LNCaP clone FGC (cell line): ENCODE measurements at regions not wholly inside any gene's neighbourhood (a gene's known extent, or its start where the extent isn't known, plus 50 kb on each side); places are given as distances from the start of the nearest gene placed in this dataset.
A peak's percentile ranks its signal among the peaks of the same experiment; 100 is the strongest.

Experiments
- DNase-seq: peaks from one replicate; pipeline ENCODE4 v3.0.0-alpha.2; 2011; ENCODE audit warnings: low read depth
- H3K4me3 ChIP-seq: 2 replicates; pipeline ENCODE4 v1.5.1; 2011; ENCODE audit warnings: mild to moderate bottlenecking, low read depth, low read length, control low read depth
- TF ChIP-seq, protein P1 (sequence below): IDR thresholded peaks from 2 replicates; pipeline ENCODE4 v1.5.1; 2012; ENCODE audit warnings: mild to moderate bottlenecking; ENCODE audit not compliant: control insufficient read depth, insufficient read depth; ENCODE audit errors: extremely low read depth

DNA sequence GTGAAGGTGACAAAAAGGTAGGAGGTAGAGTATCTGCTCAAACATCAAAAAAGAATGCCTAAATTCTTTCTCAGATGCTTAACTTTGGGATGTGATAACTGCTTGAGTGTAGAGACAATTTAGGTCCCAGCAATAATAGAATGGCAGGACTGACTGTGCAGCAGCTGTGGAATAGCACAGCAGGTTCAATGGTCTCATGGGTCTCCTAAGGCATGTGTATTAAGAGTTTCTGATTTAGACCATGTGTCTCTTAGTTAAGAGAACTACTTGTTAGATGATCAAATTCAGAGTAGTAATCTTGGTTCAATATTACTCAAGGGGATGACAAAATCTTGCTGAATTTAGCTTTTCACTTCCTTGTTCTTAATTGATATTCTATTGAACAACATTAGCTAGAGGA, 72.0 kb downstream of the ALX1 start:
- no peak overlapping the region for H3K4me3 ChIP-seq
- no peak for DNase-seq
- TF ChIP-seq, protein P1, sequence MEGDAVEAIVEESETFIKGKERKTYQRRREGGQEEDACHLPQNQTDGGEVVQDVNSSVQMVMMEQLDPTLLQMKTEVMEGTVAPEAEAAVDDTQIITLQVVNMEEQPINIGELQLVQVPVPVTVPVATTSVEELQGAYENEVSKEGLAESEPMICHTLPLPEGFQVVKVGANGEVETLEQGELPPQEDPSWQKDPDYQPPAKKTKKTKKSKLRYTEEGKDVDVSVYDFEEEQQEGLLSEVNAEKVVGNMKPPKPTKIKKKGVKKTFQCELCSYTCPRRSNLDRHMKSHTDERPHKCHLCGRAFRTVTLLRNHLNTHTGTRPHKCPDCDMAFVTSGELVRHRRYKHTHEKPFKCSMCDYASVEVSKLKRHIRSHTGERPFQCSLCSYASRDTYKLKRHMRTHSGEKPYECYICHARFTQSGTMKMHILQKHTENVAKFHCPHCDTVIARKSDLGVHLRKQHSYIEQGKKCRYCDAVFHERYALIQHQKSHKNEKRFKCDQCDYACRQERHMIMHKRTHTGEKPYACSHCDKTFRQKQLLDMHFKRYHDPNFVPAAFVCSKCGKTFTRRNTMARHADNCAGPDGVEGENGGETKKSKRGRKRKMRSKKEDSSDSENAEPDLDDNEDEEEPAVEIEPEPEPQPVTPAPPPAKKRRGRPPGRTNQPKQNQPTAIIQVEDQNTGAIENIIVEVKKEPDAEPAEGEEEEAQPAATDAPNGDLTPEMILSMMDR, result no peak

DNA sequence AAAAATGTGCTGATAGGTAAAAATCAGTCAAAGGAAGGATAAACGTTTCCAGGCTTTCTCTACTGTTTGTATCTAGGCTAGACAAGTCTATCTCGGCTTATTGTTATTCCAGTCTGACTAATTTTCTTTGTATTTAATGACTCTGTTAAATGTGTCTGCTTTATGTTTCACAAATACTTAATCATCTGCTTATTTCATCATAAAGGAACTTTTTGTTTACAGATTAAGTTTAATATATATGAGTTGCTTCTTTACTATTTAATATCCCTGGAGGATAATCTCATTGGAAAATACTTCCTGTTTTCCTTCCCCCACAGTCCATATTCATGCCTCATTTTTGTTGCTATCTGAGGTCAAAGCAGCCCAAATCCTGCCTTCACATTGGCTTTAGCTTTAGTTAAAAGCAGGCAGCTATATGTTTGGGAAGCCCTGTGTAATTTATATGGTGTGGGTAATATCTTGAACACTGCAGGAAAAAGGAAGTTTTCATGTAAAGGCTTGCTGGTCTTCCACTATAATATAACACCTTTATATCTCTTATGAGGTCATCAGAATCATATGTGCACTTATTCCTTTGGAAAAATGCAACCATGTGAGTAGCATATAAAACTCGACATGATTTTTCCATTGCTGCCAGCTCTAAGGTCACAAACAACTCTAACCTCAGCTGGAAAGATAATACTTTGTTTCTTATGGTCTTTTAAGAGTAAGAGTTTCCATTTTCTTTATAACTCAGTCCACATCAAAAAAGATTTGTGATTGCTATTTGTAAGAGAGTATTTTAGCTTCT, 76.8 kb downstream of the ALX1 start:
- no peak overlapping the region for H3K4me3 ChIP-seq
- TF ChIP-seq, protein P1, result no peak
- no peak for DNase-seq

DNA sequence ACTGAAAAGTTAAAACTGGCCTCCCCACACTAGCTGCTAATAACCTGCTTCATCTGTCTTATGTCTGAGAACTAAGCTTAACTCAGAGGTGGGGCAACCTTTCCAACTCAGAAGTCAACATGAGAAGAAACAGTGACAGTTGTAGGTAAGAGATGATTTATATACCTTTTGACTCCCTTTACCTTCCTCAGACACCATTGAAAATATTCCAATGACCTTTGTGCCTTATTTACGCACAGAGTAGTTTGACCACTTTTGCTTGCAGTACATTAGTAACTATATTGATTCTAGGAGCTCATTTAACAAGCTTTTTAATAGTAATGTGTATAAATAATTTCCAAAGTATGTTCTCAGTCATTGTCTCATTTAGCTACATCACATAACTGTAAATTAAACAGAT, 77.6 kb downstream of the ALX1 start:
- no peak overlapping the region for H3K4me3 ChIP-seq
- TF ChIP-seq, protein P1, result no peak

DNA sequence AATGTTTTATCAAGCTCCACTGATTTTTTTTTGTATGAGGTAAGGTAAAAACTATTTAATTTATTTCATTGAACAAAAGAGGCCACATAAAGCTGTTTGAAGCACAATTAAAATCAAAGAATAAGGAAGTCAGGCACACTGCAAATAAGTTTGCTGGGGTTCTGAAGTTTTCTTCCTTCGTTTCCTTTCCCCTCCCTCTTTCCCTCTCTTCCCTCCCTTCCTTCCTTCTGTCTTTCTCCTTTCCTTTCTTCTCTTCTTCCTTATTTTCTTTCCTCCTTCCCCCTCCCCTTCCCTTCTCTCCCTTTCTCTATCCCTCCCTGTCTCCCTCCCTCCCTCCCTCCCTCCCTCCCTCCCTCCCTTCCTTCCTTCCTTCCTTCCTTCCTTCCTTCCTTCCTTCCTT, 78.7 kb downstream of the ALX1 start:
- DNase-seq, result no peak
- H3K4me3 ChIP-seq, result no peak overlapping the region
- TF ChIP-seq, protein P1, result no peak

More for the DNA sequence above, 77.6 kb downstream of the ALX1 start:
- peak; percentile 74 for DNase-seq

DNA sequence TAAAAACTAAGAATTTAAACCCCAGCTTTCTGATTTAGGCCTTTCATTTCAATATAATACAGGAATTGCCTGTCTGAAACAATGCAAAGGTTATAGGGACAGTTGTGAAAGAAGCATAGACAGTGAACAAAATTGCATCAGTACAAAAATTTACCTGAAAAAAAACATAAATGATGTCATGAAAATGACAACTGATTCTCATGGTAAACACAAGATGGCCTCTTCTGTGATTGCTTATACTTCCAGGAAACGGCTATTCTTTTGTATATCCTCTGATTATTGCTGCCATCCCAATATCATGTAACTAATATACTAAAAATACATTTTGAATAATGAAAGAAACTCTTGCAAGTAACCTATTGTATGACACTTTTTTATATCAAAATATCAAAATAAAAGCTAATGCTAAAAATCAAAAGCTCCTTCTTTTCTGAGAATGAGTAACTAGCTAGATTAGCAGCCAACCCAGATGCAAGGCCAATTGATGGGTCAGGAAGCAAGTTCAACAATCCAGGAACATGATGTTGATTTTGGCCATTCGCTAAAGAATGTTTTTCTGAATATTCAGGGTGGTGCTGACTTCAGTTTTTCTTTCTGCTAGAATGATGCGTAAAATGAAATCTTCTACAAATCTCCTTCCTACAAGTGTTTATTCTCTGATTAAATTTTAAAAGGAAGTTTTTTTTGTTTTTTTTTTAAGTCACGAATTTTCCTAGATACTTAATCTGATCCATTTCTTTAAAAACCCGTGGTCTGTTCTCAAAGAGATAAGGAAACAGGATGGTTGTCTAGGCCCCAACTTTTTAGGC, 83.6 kb downstream of the ALX1 start:
- no peak overlapping the region for H3K4me3 ChIP-seq
- TF ChIP-seq, protein P1, result no peak
- no peak for DNase-seq

DNA sequence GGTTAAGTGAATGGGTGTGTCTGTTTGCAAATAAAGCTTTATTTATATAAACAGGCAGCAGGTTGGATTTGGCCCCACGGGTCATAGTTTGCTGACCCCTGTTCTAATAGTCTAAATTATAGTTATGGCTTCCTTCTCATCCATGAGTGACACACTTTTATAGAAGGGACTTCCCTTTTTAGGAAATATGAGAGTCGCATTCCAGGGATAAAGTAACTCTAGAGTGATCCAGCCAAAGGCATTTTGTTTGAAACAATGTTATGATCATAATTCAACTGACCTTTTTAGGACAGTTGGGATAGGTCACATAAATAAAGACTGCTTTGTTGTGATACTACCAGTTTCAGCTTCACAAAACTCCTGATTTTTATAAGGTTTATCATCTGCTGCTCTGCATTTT, 87.9 kb downstream of the ALX1 start:
- TF ChIP-seq, protein P1, result no peak
- no peak overlapping the region for H3K4me3 ChIP-seq
- no peak for DNase-seq
